GM12878 (cell line): ENCODE measurements at regions not wholly inside any gene's neighbourhood (a gene's known extent, or its start where the extent isn't known, plus 50 kb on each side); places are given as distances from the start of the nearest gene placed in this dataset.

ENCODE experiments used
- ATAC-seq: fragments of 200-7000 bp; cut with Tn5 transposase; 3 replicates; pipeline ENCODE4 v1.9.1; 2020; ENCODE audit warnings: mild to moderate bottlenecking, moderate library complexity
- BruUV-seq: library from RNA; stranded (reverse); fragments of 400-500 nt; replicated peaks from 2 replicates; lab custom pipeline; 2021; lab: Mats Ljungman, UMichigan
- CTCF ChIA-PET: fragments of 300-600 bp; sonication (Branson Sonifier 250); formaldehyde crosslinking; extraction: SDS; loops from one replicate; lab custom pipeline; 2021; ENCODE audit warnings: inconsistent platforms; lab: Yijun Ruan, JAX
- POLR2A ChIA-PET: fragments of 350-600 bp; formaldehyde crosslinking; extraction: SDS; loops from one replicate; lab custom pipeline; 2021; ENCODE audit warnings: inconsistent platforms; lab: Charles Lee
- RAD21 ChIA-PET: fragments of 300-600 bp; sonication (Branson Sonifier 250); formaldehyde crosslinking; loops from one replicate; lab custom pipeline; 2023; ENCODE audit warnings: antibody characterized with exemption; ENCODE audit not compliant: unreplicated experiment; lab: Charles Lee
- SMC1A ChIA-PET: fragments of 300-600 bp; sonication (Branson Sonifier 250); formaldehyde crosslinking; loops from one replicate; lab custom pipeline; 2023; ENCODE audit not compliant: unreplicated experiment, uncharacterized antibody; lab: Charles Lee
- DNase-seq: peaks from one replicate; pipeline ENCODE4 v3.0.0-alpha.2; 2011; ENCODE audit warnings: low read depth, low spot score
- FAIRE-seq: peaks from 3 replicates; lab custom pipeline; 2011; peaks lifted over from hg19 to GRCh38; lab: Jason Lieb, UNC
- H2AFZ ChIP-seq: 2 replicates; pipeline ENCODE4 v1.6.0; 2011; ENCODE audit warnings: low read depth, low read length, control low read depth; ENCODE audit not compliant: control insufficient read depth
- H3K27ac ChIP-seq: 2 replicates; pipeline ENCODE4 v1.5.1; 2011; ENCODE audit warnings: control low read depth; ENCODE audit not compliant: control insufficient read depth, insufficient read depth
- H3K27me3 ChIP-seq, 2 experiments: replicated peaks in 1 of 2; 2 replicates each; pipeline versions ENCODE4 v1.6.0 to v1.6.1; 2011; ENCODE audit warnings: low read length in 1 of 2; ENCODE audit not compliant: control insufficient read depth in 2 of 2, insufficient read depth in 2 of 2
- H3K36me3 ChIP-seq, 2 experiments: 2 replicates each; pipeline ENCODE4 v1.5.1; 2011; ENCODE audit warnings: low read length in 1 of 2; ENCODE audit not compliant: control insufficient read depth in 2 of 2, insufficient read depth in 2 of 2
- H3K4me1 ChIP-seq: 2 replicates; pipeline ENCODE4 v1.6.1; 2011; ENCODE audit warnings: mild to moderate bottlenecking, low read length, moderate library complexity, mixed read lengths; ENCODE audit not compliant: control insufficient read depth, insufficient read depth
- H3K4me2 ChIP-seq: 2 replicates; pipeline ENCODE4 v1.6.0; 2011; ENCODE audit warnings: control low read depth; ENCODE audit not compliant: control insufficient read depth, insufficient read depth
- H3K4me3 ChIP-seq: fragments of 200-600 bp; sonication (generic); 2 replicates; pipeline ENCODE4 v1.5.1; 2016
- H3K79me2 ChIP-seq: 2 replicates; pipeline ENCODE4 v1.6.0; 2011; ENCODE audit warnings: low read length; ENCODE audit not compliant: control insufficient read depth, insufficient read depth
- H3K9ac ChIP-seq: 2 replicates; pipeline ENCODE4 v1.8.0; 2011; ENCODE audit warnings: low read length, control low read depth, mixed read lengths; ENCODE audit not compliant: control insufficient read depth, insufficient read depth
- H3K9me3 ChIP-seq: replicated peaks from 3 replicates; pipeline ENCODE4 v1.5.1; 2011; ENCODE audit warnings: mild to moderate bottlenecking, low read length; ENCODE audit not compliant: control insufficient read depth, insufficient read depth
- H4K20me1 ChIP-seq: 2 replicates; pipeline ENCODE4 v1.6.0; 2011; ENCODE audit not compliant: control insufficient read depth, insufficient read depth
- CHD1 ChIP-seq: IDR thresholded peaks from 2 replicates; pipeline ENCODE4 v1.6.1; 2012; ENCODE audit warnings: low read depth, low read length, improper control_type of control experiment
- E2F4 ChIP-seq: IDR thresholded peaks from 2 replicates; pipeline ENCODE4 v1.6.1; 2012; ENCODE audit warnings: low read depth, low read length, improper control_type of control experiment
- EGR1 ChIP-seq, 2 experiments: IDR thresholded peaks; 1 replicate in 1 of 2; 2 replicates in 1 of 2; pipeline ENCODE4 v1.6.1; 2011 to 2012; ENCODE audit warnings: low read depth in 2 of 2, low read length in 2 of 2, borderline replicate concordance in 1 of 2, mild to moderate bottlenecking in 1 of 2, moderate library complexity in 1 of 2
- MAX ChIP-seq: IDR thresholded peaks from 2 replicates; pipeline ENCODE4 v1.6.1; 2012; ENCODE audit warnings: low read depth, low read length, improper control_type of control experiment
- MEF2B ChIP-seq: fragments of 450-650 bp; IDR thresholded peaks from 2 replicates; pipeline ENCODE4 v1.6.1; 2018; ENCODE audit warnings: mild to moderate bottlenecking, moderate library complexity; ENCODE audit not compliant: partially characterized antibody, poor library complexity, severe bottlenecking
- SIX5 ChIP-seq: IDR thresholded peaks from 2 replicates; pipeline ENCODE4 v1.6.1; 2011; ENCODE audit warnings: mild to moderate bottlenecking, low read depth, low read length, moderate library complexity; ENCODE audit not compliant: severe bottlenecking
- WGBS: methylation state at CpG from one replicate; pipeline ENCODE4 v1.1.6; 2016; ENCODE audit warnings: low lambda C conversion rate; ENCODE audit not compliant: insufficient replicate concordance, insufficient coverage; ENCODE audit errors: missing lambda C conversion rate; 5-methylcytosine and 5-hydroxymethylcytosine counted together
- in situ Hi-C: fragments of 300-500 bp; cut with MboI; formaldehyde crosslinking; loops from 9 replicates; pipeline ENCODE4 v1.14.3; 2018; ENCODE audit warnings: mixed read lengths
- intact Hi-C: fragments of 100-400 bp; cut with micrococcal nuclease; formaldehyde crosslinking; loops from one replicate; pipeline ENCODE4 v1.14.2; 2022; ENCODE audit not compliant: unreplicated experiment
- TF ChIP-seq, protein P1 (sequence below): IDR thresholded peaks from 2 replicates; pipeline ENCODE4 v1.6.1; 2011; ENCODE audit warnings: borderline replicate concordance, low read depth, mild to moderate bottlenecking, moderate library complexity, low read length; ENCODE audit not compliant: insufficient read depth, poor library complexity, severe bottlenecking
- TF ChIP-seq, protein P2 (sequence below): fragments of 450-650 bp; IDR thresholded peaks from 2 replicates; pipeline ENCODE4 v1.6.1; 2017; ENCODE audit warnings: mild to moderate bottlenecking
- TF ChIP-seq, protein P3 (sequence below): fragments of 450-650 bp; formaldehyde crosslinking; IDR thresholded peaks from 2 replicates; pipeline ENCODE4 v1.4.0; 2022; ENCODE audit warnings: mild to moderate bottlenecking, moderate library complexity

DNA sequence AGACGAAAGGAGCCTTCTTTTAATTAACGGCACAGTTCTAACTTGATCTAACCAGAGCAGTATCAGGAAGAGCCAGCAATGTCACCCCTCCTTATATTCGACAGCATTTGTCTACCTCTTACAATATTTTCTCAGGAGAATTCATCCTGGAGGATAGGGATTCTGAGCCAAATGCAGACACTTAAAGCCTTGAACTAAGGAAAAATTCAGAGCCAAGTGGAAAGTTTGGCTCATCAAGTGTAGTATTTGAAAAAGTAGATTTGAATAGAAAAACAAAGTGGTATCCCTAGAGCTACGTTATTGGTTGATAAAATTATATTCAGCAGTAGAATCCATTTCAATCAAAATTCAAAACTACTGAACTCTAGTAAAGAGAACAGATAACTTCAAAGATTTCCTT is 732.0 kb upstream of the ADGRL2 start (continued):
- TF ChIP-seq CHD1 (no peak), SIX5 (no peak)
- TF ChIP-seq, protein P1, sequence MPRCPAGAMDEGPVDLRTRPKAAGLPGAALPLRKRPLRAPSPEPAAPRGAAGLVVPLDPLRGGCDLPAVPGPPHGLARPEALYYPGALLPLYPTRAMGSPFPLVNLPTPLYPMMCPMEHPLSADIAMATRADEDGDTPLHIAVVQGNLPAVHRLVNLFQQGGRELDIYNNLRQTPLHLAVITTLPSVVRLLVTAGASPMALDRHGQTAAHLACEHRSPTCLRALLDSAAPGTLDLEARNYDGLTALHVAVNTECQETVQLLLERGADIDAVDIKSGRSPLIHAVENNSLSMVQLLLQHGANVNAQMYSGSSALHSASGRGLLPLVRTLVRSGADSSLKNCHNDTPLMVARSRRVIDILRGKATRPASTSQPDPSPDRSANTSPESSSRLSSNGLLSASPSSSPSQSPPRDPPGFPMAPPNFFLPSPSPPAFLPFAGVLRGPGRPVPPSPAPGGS: no peak
- TF ChIP-seq, protein P2, sequence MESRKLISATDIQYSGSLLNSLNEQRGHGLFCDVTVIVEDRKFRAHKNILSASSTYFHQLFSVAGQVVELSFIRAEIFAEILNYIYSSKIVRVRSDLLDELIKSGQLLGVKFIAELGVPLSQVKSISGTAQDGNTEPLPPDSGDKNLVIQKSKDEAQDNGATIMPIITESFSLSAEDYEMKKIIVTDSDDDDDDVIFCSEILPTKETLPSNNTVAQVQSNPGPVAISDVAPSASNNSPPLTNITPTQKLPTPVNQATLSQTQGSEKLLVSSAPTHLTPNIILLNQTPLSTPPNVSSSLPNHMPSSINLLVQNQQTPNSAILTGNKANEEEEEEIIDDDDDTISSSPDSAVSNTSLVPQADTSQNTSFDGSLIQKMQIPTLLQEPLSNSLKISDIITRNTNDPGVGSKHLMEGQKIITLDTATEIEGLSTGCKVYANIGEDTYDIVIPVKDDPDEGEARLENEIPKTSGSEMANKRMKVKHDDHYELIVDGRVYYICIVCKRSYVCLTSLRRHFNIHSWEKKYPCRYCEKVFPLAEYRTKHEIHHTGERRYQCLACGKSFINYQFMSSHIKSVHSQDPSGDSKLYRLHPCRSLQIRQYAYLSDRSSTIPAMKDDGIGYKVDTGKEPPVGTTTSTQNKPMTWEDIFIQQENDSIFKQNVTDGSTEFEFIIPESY: no peak

- Histone ChIP-seq H3K27ac (no peak overlapping the region), H3K4me3 (no peak overlapping the region), H3K36me3 (no peaks in the 10 kb centered on the region), H4K20me1 (no peaks in the 10 kb centered on the region), H3K4me2 (no peak overlapping the region), H3K4me1 (no peaks in the 10 kb centered on the region), H3K9me3 (no peaks in the 10 kb centered on the region), H3K27me3 (no peaks in the 10 kb centered on the region), H3K9ac (no peak overlapping the region), H3K79me2 (no peaks in the 10 kb centered on the region), H2AFZ (no peak overlapping the region)
- TF ChIP-seq E2F4 (no peak), EGR1 (IDR thresholded peaks at IDR 0.05; ENCODE audit: borderline replicate concordance in 1 of 2, low read depth in 2 of 2, low read length in 2 of 2) (no peak), MAX (no peak), MEF2B (no peak)
- TF ChIP-seq, protein P3, sequence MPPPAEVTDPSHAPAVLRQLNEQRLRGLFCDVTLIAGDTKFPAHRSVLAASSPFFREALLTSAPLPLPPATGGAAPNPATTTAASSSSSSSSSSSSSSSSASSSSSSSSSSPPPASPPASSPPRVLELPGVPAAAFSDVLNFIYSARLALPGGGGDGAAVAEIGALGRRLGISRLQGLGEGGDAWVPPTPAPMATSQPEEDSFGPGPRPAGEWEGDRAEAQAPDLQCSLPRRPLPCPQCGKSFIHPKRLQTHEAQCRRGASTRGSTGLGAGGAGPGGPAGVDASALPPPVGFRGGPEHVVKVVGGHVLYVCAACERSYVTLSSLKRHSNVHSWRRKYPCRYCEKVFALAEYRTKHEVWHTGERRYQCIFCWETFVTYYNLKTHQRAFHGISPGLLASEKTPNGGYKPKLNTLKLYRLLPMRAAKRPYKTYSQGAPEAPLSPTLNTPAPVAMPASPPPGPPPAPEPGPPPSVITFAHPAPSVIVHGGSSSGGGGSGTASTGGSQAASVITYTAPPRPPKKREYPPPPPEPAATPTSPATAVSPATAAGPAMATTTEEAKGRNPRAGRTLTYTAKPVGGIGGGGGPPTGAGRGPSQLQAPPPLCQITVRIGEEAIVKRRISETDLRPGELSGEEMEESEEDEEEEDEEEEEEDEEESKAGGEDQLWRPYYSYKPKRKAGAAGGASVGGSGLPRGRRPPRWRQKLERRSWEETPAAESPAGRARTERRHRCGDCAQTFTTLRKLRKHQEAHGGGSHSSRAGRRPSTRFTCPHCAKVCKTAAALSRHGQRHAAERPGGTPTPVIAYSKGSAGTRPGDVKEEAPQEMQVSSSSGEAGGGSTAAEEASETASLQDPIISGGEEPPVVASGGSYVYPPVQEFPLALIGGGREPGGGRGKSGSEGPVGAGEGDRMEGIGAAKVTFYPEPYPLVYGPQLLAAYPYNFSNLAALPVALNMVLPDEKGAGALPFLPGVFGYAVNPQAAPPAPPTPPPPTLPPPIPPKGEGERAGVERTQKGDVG (CRISPR knock-in tag): no peak
- ATAC-seq (no peak), DNase-seq (no peak), FAIRE-seq (no peak)
- ChIA-PET POLR2A (no interaction called here), SMC1A (no interaction called here), RAD21 (no interaction called here), CTCF (no interaction called here)
- in situ Hi-C loops (no loop called here), intact Hi-C loops (no loop called here)
- WGBS: 33% methylated on average over 7 of the region's 7 CpGs
- BruUV-seq: no TSS peak
Measured at GRCh38 chr1:81053826-81054225, 746.9 kb upstream of the ADGRL2 start.
